ENCODE measurements at regions not wholly inside any gene's neighbourhood (a gene's known extent, or its start where the extent isn't known, plus 50 kb on each side); places are given as distances from the start of the nearest gene placed in this dataset.
"Not testable (repeated sequence)": the region's sequence is repeated elsewhere in the genome, so short reads cannot be mapped to it uniquely, and the experiment has no call there.

GRCh38 chr20:61094581-61094980, 157.5 kb upstream of the CDH4 start:
- DNase-seq (ENCODE audit: low read depth) = no peak

GRCh38 chr20:61096463-61096862, 155.6 kb upstream of the CDH4 start:
- no peak for DNase-seq (ENCODE audit: low read depth)

GRCh38 chr20:61099806-61100205, 152.3 kb upstream of the CDH4 start:
- no peak for DNase-seq (ENCODE audit: low read depth)

DNA sequence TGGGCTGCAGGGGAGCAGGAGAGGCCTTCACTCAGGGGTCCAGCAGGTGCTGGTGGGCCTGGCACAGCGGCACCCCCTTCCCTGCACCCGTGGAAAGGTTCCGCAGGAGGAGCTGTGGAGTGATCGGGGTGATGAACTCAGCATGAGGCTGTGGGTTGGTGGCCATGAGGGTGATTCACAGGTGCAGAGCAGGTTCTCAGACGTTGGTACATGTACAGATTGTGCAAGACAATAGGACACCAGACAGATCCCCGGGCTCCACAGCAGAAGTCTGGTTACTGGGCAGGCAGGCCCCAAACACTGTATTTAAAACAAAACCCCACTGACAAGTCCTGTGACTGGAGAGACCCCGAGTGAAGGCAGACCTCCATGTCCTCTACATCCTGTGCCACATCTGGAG, 151.6 kb upstream of the CDH4 start:
- DNase-seq (ENCODE audit: low read depth) = no peak

DNA sequence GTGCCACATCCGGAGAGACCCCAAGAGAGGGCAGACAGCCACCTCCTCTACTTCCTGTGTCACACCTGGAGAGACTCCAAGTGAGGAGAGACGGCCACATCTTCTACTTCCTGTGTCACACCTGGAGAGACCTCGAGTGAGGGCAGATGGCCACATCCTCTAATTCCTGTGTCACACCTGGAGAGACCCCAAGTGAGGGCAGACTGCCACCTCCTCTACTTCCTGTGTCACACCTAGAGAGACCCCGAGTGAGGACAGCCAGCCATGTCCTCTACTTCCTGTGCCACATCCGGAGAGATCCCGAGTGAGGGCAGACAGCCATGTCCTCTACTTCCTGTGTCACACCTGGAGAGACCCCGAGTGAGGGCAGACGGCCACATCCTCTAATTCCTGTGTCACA, 150.7 kb upstream of the CDH4 start:
- DNase-seq (ENCODE audit: low read depth) = not testable (repeated sequence)

DNA sequence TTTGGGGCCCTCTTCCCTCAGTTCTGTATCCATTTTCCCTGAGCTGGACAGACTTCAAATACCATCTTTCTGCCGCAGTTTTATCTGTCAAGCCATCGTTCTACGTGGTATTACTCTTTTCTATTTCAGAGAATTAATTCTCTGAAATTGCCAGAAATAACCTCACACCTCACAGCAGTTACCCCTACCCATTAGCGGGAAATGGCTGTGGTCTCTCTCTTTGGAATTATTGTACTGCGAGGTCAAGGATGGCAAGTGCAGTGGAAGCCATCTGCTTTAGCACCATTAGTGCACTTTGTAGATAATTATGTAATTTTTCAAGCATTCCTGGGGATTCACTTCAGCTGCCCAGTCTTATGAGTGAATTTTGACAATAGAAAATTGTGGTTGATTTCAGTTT, 147.8 kb upstream of the CDH4 start:
- DNase-seq (ENCODE audit: low read depth) = no peak

- DNase-seq (ENCODE audit: low read depth) = no peak
These were observed 146.7 kb upstream of the CDH4 start for GRCh38 chr20:61105395-61105794.

DNA sequence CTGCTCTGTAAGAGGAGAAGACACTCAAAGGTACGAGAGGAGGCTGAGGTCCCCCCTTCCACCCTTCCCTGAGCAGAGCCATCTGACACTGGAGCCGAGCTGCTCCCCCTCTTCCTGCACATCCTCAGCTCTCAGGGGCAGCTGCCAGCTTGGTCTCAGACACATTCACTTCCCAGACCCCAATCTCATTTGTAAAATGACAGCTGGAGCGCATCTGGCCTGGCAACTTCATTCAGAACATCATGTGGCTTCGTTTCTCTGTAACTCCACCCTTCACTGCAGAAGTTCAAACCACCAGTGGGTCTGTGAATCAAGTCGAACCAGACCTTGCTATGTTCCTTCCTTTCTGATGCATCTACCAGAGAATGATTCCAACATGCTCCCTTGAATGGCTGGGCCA, 145.6 kb upstream of the CDH4 start:
- no peak for DNase-seq (ENCODE audit: low read depth)

- DNase-seq (ENCODE audit: low read depth) = no peak
These were observed 142.7 kb upstream of the CDH4 start for GRCh38 chr20:61109221-61109805.

DNA sequence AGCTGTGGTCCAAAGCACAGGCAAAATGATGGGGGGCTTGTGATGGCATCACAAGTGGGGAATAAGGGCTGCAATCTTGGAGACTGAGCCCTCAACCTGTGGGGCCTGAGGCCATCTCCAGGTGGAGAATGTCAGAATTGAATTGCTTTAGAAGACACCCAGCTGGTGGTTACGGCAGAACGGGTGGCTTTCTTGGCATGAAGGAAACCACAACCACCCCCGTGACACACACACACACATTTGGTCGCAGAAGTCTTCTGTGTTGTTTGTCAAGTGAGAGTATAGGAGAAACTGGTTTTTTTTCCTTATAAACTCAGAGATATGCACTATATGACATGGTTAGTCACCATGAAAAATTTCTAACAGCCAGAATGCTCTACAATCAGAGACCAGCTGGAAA, 139.5 kb upstream of the CDH4 start:
- DNase-seq (ENCODE audit: low read depth) = no peak

DNA sequence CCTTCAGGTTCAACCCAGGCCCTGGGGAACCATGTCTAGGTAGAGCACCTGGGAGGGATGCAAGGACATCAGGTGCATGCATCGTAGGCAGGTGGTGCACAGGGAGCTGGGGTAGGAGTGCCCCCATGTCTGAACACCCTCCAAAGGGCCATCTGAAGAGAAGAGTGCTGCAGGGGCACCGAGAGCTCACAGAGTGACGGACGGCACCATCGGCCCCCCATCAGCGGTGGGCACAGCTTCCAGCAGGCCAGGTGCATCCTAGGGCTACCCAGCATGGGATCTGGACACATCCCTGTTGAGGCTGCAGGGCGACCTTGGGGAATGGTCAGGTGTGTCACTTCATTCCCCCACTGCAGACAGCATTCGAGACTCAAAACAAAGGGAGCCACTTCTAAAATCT, 138.3 kb upstream of the CDH4 start:
- no peak for DNase-seq (ENCODE audit: low read depth)

GRCh38 chr20:61114493-61115175, 137.4 kb upstream of the CDH4 start:
- DNase-seq (ENCODE audit: low read depth) = no peak

- no peak for DNase-seq (ENCODE audit: low read depth)
These were observed 136.5 kb upstream of the CDH4 start for GRCh38 chr20:61115364-61116065.

GRCh38 chr20:61117725-61118124, 134.3 kb upstream of the CDH4 start:
- DNase-seq (ENCODE audit: low read depth) = no peak

DNA sequence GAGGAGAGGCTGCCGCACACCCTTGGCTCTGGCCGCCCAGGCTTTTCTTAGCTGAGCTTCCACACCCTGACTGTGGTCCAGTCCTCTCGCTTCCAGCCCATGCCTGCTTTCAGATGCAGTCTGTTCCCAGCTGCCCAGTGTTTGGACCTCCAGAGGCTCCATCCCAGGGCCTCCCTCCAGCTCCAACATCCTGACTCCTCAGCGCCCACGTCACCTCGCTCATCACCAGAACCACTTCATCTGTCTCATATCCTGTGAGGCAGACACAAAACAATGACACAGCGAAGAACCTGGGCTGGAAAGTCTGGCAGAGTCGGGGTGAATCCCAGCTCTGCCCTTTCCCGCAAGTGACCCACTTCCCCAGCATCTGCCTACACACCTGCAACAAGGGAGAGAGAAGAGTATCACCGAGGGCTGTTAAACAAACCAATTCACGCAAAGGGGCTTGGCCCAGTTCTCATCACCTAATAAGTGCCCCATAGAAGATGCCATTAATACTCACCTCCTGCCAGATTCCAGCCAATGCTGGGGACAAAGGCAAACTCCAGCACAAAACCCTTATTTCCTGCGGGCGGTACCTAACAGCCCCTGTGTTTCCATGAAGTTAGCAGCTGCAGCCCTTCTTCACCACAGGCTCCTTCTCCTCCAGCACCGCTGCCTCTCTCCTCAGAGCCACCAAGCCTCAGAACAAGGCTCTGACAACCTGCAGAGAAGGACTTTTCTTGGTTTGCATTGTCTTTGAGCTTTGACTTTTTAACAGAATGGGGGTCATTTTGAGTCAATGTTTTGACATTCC, 133.4 kb upstream of the CDH4 start:
- DNase-seq (ENCODE audit: low read depth) = no peak

DNA sequence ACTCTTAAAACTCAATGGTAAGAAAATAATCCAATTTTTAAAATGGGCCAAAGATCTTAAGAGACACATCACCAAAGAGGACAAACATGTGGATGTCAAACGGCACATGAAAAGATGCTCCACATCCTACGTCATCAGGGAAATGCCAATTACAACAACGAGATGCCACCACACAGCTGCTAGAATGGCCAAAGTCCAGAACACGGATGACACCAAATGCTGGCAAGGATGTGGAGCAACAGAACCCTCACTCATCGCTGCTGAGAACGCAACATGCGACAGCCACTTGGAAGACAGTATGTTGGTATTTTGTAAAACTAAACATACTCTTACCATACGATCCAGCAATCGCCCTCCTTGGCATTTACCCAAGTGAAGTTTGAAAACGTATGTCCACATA, 132.8 kb upstream of the CDH4 start:
- DNase-seq (ENCODE audit: low read depth) = no peak

DNA sequence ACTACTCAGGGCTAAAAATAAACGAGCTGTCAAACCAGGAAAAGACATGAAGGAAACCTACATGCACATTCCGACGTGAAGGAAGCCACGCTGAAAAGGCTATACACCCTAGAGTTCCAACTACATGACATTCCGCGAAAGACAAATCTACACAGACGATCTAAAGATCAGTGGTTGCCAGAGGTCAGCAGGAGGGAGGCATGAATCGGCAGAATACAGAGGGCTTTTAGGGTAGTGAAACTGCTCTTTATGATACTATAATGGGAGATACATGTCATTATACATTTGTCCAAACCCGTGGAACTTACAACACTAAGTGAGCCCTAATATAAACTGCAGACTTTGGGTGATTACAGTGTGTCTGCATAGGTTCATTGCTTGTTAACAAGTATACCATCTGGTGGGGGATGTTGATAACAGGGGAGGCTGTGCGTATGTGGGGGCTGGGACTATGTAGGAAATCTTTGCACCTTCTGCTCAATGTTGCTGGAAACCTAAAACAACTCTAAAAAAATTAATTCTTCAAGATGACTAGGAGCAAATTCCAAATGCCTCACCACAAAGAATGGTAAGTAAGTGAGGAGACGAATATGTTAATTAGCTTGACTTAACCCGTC, 132.2 kb upstream of the CDH4 start:
- no peak for DNase-seq (ENCODE audit: low read depth)

DNA sequence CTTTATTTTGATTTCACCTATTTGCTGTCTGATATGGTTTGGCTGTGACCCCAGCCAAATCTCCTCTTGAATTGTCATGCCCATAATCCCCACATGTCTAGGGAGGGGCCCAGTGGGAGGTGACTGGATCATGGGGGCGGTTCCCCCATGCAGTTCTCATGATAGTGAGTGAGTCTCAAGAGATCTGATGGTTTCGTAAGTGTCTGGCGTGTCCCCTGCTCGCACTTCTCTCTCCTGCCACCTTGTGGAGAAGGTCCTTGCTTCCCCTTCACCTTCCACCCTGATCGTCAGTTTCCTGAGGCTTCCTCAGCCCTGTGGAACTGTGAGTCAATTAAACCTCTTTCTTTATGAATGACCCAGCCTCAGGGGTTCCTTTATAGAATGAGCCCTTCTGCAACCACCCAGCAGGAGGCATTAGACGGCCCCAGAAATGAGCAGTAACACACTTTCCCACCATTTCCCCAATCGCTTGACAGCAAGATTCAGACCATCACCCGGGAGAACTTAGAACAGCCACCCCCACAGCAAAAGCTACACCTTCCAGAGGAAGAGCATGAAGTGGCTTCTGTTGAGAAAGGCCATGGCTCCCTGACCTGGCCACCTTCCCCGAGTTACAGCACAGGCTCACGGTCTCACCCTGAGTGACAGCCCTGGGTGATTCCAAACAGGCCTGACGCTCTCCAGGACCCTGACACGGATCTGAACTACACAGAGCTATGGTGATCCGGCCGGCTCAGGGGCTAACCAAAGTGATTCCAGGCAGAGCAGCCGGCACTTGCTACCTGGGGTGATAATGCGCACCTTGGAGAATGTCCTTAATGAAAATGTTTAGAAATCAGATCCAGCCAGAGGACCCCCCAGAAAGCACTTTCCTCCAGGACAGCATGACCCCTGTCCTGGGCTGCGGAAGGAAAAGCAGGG, 131.2 kb upstream of the CDH4 start:
- peak; percentile 32 for DNase-seq (ENCODE audit: low read depth)

DNA sequence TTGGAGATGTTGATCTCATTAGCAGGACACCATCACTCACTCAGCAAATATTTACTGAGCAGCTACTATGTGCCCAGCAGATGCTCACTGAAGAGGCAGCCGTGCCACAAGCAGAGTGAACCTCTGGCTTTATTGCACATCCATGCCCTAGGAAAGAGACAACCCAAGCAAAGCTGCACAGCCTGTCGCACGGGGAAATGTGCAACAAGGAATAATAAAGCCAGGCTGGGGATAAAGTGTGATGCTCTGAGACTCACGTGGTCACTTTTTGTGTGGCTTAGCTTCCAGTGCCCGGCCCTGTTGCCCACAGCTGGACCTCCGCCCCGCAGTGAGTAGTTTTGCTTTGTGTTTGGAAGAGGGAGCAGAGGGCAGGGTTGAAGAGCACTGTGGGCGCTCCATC, 130.4 kb upstream of the CDH4 start:
- DNase-seq (ENCODE audit: low read depth) = no peak

DNA sequence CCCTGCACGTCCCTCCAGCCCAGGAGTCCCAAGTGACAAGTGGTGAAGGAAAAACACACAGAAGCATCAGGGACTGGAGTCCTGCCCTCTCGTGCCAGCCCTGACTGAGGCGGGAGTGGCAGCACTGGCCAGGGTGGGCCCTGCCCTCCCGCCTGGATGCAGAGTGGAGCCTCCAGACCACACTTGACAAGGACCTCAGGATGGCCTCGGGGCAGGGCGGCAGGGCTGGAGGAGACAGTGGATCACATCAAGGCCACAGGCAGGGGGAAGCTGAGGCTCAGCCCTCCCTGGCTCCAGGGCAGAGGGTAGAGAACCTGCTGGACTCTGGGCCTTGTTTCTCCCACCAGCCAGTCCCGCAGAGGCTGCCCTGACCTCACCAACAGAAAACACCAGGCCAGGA, 128.8 kb upstream of the CDH4 start:
- no peak for DNase-seq (ENCODE audit: low read depth)

- no peak for DNase-seq (ENCODE audit: low read depth)
These were observed 128.2 kb upstream of the CDH4 start for GRCh38 chr20:61123751-61124368.
